ENCODE measurements at regions not wholly inside any gene's neighbourhood (a gene's known extent, or its start where the extent isn't known, plus 50 kb on each side); places are given as distances from the start of the nearest gene placed in this dataset.

GRCh38 chr12:107243341-107243740 is 150.0 kb upstream of the CRY1 start:
- no peak for TF ChIP-seq CTCF (IDR thresholded peaks at IDR 0.05)

- no peak for TF ChIP-seq CTCF (IDR thresholded peaks at IDR 0.05)
Measured at GRCh38 chr12:107244584-107244983, 151.2 kb upstream of the CRY1 start.

- TF ChIP-seq CTCF (IDR thresholded peaks at IDR 0.05): no peak
Measured at GRCh38 chr12:107247650-107248049, 154.3 kb upstream of the CRY1 start.

- no peak for TF ChIP-seq CTCF (IDR thresholded peaks at IDR 0.05)
Measured at GRCh38 chr12:107248187-107248586, 154.8 kb upstream of the CRY1 start.

GRCh38 chr12:107251288-107251687 is 157.9 kb upstream of the CRY1 start:
- no peak for TF ChIP-seq CTCF (IDR thresholded peaks at IDR 0.05)

GRCh38 chr12:107253361-107253760 is 160.0 kb upstream of the CRY1 start:
- no peak for TF ChIP-seq CTCF (IDR thresholded peaks at IDR 0.05)

GRCh38 chr12:107254258-107254856 is 161.0 kb upstream of the CRY1 start:
- no peak for TF ChIP-seq CTCF (IDR thresholded peaks at IDR 0.05)

- TF ChIP-seq CTCF (IDR thresholded peaks at IDR 0.05): no peak
Measured at GRCh38 chr12:107258780-107259179, 165.4 kb upstream of the CRY1 start.

All from LNCAP (cell line).